ENCODE measurements at regions not wholly inside any gene's neighbourhood (a gene's known extent, or its start where the extent isn't known, plus 50 kb on each side); places are given as distances from the start of the nearest gene placed in this dataset. TPM values are rescaled to one million over a fixed set of nuclear protein-coding genes. Genes with fewer than 3 reads are reported as not detected.

DNA sequence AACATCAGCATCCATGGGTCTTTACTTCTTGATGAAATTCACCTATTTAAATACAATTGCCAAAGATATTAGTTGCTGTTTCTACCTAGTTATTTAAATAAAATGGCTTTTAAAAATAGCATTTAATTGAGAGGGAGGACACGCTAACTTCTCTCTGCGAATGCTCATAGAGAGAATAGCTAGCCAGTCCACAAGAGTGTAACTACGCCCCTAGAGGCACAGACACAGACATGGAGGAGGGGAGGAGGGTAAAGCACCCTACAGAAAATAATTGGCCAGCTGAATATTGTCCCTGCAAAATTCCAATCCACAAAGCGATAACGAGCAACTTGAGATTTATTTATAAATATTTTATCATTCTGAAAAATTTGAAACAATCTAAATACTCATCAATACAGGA lies 97.0 kb upstream of the PAPOLG start:
- no peak for DNase-seq

DNA sequence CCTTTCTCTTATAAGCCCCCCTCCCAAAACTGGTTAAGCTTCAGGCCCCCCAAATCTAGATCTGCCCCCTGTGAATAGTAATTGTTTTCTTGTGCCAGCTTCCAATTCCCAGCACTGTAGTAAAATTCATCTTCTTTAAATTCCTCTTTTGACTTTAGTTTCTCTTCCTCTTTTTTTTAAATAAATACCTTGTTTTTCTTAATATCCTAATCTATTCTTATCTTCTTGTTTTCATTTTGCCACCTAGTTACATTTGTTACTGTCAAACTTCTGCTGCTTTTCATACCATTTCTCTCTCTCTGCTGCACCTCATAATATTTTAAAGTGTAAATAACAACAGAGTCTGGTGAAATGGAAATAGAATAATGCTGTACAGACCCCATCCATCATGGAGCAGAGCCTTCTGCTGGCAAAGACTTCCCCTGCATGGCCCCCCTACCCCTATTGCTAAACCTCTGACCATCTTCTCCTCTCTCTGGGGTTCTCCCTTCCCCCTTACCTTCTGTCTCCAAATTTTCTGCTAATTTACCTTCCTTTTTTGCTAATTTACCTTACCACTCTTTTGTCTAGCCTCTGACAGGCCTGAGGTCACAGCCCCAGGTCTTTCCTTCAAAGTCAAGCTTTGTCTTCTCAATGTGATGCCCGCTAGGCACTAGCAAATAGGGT lies 94.9 kb upstream of the PAPOLG start:
- DNase-seq = no peak

DNA sequence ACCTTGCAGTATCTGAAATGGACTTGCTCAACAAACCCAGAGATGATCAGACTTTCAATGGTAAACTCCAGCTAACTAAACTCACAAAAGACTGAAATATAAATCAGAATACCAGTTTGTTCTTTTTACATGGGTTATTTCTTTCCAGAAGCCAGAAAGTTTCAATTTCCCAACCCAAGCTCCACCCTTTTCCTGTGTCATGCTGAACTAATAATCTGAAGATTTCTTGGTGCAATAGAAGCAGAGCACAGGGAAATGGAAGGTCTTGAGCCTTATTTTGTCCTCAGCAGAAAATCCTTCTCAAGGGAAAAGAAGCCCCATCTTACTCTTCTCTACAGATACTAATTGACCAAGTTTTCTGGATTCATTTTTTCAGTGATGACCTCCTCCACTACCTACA lies 93.3 kb upstream of the PAPOLG start:
- no peak for DNase-seq

DNA sequence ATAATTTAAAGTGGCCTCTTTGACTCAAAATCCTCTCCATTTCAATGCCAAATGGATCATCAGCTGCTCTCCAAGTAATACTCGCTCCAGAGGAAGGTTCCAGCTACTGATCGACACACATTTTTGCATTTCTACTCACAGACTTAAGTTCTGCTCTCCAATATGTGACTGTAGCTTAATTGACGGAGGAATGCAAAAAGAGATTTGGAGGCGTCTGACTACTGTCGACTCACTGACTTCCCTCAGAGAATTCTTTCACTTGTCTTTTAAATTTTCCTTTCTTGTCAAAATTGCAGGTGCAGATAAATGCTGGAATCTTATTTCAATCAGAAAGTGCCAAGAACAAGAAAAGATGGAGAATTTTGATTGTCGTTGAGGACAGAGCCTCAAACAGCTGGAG lies 84.1 kb upstream of the PAPOLG start:
- no peak for DNase-seq

DNA sequence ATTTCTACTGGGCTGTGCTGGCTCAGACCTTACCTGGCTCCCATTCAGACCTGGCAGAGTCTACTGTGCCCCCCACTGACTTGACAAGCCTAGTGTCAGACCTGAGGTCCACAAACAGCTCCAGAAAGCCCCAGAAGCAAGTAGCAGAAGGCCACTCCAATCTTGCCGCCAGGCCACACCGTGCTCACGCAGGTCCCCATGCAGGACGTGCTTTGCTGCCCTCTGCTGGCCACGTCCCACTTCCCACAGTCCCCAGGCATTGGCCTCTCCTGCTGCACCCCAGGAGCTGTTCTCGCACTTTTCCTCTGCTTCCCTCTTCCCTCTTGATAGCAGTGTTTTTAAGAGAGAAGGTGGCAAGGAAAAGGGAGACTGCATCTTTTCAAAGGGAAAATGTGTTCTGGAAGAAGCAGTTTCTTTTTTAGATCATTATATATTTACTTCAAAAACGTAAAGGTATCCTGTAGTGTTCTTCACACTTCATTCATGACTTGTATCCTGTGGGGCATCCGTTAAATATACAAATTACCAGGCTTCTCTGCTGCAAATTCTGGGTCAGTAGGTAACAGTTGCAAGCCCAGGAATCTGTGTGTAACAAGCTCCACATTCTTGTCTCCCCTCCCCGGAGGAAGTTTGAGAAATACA lies 81.4 kb upstream of the PAPOLG start:
- peak; percentile 67 for DNase-seq

DNA sequence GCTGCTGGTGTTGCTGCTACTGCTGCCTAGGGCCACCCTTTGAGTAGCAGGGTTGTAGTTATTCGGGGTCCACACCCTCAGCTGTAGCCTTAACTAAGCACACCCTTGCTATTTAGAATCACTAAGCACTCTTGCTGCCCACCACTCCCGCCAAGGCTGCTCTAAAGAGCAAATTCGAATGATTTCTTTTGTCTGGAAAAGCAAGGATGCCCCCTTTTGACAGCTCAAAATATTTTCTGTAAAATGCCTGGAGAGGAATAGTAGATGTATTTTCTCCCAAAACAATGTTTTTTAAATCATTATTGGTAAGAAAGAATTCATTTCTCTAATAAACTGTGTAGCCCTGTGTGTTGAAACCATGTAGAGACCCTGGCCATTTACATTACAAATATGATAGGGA lies 80.8 kb upstream of the PAPOLG start:
- DNase-seq = no peak

DNA sequence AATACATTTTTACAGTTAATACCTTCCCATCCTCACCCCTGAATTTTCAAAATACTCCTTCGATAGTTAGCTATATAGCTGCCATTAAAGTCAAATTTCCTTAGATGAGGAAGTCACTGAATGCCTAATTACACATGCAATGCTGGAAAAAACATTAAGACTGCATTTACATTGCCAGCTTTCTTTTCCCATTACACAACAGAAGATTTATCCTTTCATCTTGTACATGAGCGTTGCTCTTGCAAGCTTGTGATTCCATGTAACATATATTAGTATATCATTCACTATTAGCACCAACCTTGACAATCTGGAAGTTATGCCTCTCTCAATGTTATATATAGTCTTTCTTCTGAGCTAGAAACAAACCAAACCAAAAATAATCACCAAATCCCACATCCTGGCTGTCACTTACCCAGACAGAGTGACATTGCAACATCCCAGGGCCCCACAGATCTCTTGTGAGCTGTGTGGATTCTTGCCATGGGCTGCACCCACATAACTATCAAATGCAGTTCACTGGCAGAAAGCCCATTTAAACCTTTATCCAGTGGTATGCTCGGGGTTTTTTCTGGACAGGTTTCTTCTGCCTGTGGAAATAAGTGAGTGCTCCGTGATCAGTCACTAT lies 79.2 kb upstream of the PAPOLG start:
- DNase-seq = no peak

DNA sequence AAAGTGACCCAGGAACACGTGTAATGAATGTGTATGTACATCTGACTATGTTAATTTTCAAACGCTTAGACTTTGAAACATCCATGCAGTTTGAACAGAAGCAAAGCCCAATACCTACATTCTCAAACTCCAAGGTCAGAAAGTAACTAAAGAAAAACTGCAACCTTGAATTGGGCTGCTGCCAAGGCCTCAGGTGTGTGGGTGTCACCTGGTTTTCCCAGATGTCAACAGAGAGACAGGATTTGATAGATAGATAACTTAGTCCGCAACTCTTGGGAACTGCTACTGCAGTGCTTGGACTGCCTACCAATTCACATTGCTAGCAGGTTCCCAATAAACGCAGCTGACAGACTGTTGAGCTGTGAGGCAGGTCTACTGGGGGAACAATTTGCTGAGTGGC lies 78.7 kb upstream of the PAPOLG start:
- no peak for DNase-seq

DNA sequence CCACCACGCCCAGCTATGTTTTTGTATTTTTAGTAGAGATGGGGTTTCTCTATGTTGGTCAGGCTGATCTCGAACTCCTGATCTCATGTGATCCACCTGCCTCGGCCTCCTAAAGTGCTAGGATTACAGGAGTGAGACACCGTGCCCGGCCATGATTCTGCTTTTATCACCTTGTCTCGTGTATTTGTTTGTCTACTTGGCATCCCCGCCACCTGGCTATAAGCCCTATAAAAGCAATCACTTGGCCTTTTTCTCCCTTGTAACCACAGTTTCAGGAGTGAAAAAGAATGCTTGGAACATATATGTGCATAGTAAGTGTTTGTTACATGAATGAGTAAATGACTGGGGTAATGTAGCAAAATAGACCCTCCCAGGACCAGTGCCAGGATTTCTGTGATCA lies 77.5 kb upstream of the PAPOLG start:
- DNase-seq = no peak

DNA sequence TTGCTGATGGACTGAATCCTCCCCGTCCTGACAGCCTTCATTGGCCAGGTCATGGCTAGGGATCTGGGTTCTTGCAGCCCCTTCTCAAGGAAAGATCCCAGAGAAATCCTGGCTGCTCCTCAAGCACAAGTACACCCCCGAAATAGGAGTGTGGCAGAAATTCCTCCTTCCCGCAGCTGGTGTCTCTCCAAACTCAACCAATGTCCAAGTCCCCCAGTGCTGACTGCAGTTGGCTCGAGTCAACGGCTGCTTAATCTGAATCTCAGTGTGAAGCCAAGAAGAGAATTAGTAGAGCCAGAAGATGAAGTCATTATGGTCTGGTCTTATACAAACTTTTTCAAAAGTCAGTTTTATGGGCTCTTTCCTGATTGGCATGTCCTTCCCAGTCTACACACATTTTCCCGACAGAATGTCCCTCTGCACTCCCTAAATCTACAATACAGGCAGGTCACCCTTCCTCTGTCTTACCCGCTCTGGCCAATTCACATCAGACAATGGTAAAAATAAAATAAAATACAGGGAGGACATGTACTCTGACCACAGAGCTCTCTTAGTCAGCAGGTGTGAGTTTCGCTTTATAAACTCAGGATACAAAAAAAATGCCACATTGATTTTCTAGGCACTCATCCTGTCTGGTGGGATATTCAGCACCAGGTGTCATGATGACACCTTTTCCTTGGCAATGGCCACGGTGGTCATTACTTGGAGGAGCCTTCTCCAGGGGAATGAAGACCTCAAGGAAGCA lies 76.9 kb upstream of the PAPOLG start:
- no peak for DNase-seq

DNA sequence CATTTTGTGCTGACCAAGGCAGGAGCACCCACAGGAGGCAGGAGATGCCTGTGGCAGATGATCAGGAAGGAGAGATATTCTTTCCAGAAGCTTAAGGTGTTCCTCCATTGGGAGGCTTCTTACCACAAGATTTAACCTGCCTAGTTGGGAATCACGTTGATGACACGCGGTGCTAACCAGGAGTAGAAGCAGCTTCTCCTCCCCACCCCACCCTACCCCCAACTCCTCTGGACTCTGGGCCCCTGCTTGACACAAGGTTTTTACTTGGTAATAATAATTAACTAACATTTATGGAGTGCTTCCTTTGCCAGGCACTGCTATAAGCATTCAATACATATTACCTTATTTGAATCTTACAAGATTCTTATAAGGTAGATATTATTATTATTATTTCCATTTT lies 62.5 kb upstream of the PAPOLG start:
- DNase-seq = no peak

DNA sequence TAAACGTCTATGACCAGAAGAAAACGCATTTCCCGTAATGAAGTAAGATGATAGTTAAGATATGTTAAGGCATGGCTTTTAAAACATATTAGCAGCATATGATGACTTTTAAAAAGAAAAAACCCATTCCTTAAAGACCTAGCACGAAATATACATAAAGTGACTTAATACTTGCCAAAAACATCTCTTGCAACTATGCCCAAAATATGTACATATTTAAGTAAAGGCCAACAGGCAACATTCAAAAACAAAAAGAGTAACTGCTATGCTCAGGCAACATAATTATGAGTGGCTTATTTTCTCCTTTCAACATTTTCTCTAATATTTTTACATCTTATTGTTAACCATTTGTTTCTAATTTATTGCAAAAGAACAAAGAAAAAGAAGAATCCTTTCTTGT lies 60.3 kb upstream of the PAPOLG start:
- DNase-seq = no peak

DNA sequence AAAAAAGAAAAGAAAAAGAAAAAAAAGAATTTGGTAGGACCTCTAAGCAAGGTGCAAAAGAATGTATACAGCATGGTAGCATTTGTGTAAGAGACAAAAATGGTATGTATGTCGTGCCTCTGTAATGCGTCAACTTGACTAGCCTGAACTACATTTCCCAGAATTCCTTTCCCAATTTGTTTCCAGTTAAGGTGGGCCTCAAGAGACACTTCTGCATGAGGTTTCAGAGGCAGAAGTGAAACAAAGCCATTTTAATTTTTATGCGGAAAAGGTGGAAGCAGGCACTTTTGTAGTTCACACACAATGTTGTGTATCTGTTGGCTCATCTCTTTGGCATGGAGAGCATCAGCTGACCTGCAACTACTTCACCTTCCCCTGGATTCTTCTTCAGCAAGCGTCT lies 56.5 kb upstream of the PAPOLG start:
- no peak for DNase-seq

DNA sequence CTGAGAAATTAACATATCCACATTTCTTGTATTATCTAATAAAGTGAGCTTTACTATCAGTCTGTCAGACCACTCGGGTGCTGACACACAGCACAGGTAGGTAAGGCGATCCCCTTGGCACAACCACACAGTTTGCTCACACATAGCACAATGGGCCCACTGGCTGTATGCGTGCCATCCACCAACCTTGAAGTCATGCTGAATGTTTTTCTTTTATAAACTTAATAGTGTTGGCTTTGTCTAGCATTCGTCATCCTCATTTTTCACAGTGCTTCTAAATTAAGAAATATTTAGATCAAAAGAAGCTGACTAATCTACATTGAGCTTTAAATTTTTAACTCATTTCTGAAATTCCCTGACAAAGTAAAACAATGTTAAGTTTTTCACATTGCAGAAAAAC lies 50.0 kb upstream of the PAPOLG start:
- DNase-seq = no peak

Small RNA genes in the stretch of these regions (small RNA-seq; reads per million reads assigned to genes)
- not detected for gene RN7SL361P

All from occipital lobe (tissue), 2 donors.